CD4-positive, alpha-beta memory T cell (primary cell): ENCODE measurements at regions not wholly inside any gene's neighbourhood (a gene's known extent, or its start where the extent isn't known, plus 50 kb on each side); places are given as distances from the start of the nearest gene placed in this dataset.

Experiments
- CTCF ChIA-PET: fragments of 350-600 bp; sonication (Branson Sonifier 250); formaldehyde crosslinking; loops from one replicate; lab custom pipeline; 2021; ENCODE audit warnings: inconsistent platforms; ENCODE audit not compliant: partially characterized antibody; lab: Charles Lee
- POLR2A ChIA-PET: fragments of 350-600 bp; sonication (Branson Sonifier 250); formaldehyde crosslinking; loops from one replicate; lab custom pipeline; 2021; ENCODE audit not compliant: partially characterized antibody; lab: Charles Lee
- DNase-seq, 5 donors: peaks; one replicate each; pipeline versions ENCODE4 v3.0.0 to v3.0.0-alpha.2; 2020 to 2022; ENCODE audit warnings: mixed read lengths in 1 of 5
- H3K27ac ChIP-seq: one replicate; pipeline ENCODE4 v1.7.0; 2013; ENCODE audit warnings: low read depth, low read length
- H3K27me3 ChIP-seq: 2 replicates; pipeline ENCODE4 v1.7.0; 2013; ENCODE audit warnings: mild to moderate bottlenecking, low read length, moderate library complexity; ENCODE audit not compliant: insufficient read depth
- H3K36me3 ChIP-seq: 2 replicates; pipeline ENCODE4 v1.7.0; 2013; ENCODE audit warnings: mild to moderate bottlenecking, low read length, moderate library complexity; ENCODE audit not compliant: insufficient read depth
- H3K4me1 ChIP-seq: 2 replicates; pipeline ENCODE4 v1.7.0; 2013; ENCODE audit warnings: mild to moderate bottlenecking, low read length, moderate library complexity; ENCODE audit not compliant: insufficient read depth
- H3K4me3 ChIP-seq, 2 donors: one replicate each; pipeline ENCODE4 v1.7.0; 2013; ENCODE audit warnings: low read length in 2 of 2, mild to moderate bottlenecking in 1 of 2
- H3K9me3 ChIP-seq, 2 donors: one replicate each; pipeline ENCODE4 v1.7.0; 2013; ENCODE audit warnings: low read length in 2 of 2, control low read depth in 1 of 2; ENCODE audit not compliant: control insufficient read depth in 1 of 2
- H3K27ac Mint-ChIP-seq, 7 donors: one replicate each; pipeline ENCODE4 v1.8.0; 2020 to 2021; ENCODE audit warnings: mixed read lengths in 7 of 7, mild to moderate bottlenecking in 6 of 7, inconsistent platforms in 3 of 7, moderate library complexity in 3 of 7
- H3K27me3 Mint-ChIP-seq, 2 donors: one replicate each; pipeline ENCODE4 v1.8.0; 2020 to 2021; ENCODE audit warnings: mixed read lengths in 2 of 2
- H3K36me3 Mint-ChIP-seq, 2 donors: one replicate each; pipeline ENCODE4 v1.8.0; 2020 to 2021; ENCODE audit warnings: mixed read lengths in 2 of 2, inconsistent platforms in 1 of 2, mild to moderate bottlenecking in 1 of 2
- H3K4me1 Mint-ChIP-seq, 4 donors: one replicate each; pipeline ENCODE4 v1.8.0; 2020 to 2021; ENCODE audit warnings: mixed read lengths in 4 of 4, mild to moderate bottlenecking in 1 of 4
- H3K4me3 Mint-ChIP-seq, 8 donors: one replicate each; pipeline ENCODE4 v1.8.0; 2020 to 2021; ENCODE audit warnings: mixed read lengths in 8 of 8, mild to moderate bottlenecking in 7 of 8, moderate library complexity in 6 of 8, inconsistent platforms in 3 of 8
- H3K9me3 Mint-ChIP-seq, 8 donors: one replicate each; pipeline ENCODE4 v1.8.0; 2020 to 2021; ENCODE audit warnings: mixed read lengths in 8 of 8, mild to moderate bottlenecking in 5 of 8, inconsistent platforms in 3 of 8, moderate library complexity in 1 of 8
- intact Hi-C: fragments of 100-400 bp; cut with micrococcal nuclease; formaldehyde crosslinking; loops from one replicate; pipeline ENCODE4 v1.15.1; 2023

DNA sequence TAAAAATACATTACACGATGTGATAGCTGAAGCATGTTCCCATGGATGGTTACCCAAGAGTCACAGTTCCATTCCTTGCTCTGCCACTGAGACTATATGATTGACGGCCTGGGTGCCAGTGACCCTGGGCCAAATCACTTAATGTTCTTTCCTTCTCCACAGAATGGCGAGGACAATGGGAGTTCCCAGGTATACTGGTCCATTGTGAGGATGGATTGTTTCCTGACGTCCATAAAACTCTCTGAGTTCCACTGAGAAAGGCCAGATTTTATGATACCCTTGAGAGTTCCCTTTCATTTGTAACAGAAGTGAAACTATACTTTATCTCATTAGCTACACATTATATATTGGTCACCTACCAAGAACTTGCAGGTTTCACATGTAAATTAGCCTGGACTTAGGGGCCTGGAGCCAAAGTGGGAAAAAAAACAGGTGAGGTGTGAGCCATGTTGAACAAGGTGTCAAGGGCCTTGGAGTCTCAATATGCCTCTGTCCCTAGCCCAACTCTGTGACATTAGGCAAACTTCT is 502.2 kb upstream of the DAB1 start:
- peaks cover 0 to 2% (median 0%) of the 10 kb centered on the region in 8 donors for H3K9me3 Mint-ChIP-seq
- peaks cover 0 to 3% of the 10 kb centered on the region in 2 donors for H3K27me3 Mint-ChIP-seq
- intact Hi-C loops: no loop called here
- no peak overlapping the region for H3K4me3 Mint-ChIP-seq
- Histone ChIP-seq H3K4me3 (no peak overlapping the region), H3K4me1 (no peaks in the 10 kb centered on the region), H3K36me3 (no peaks in the 10 kb centered on the region), H3K27me3 (no peaks in the 10 kb centered on the region), H3K27ac (no peak overlapping the region), H3K9me3 (no peaks in the 10 kb centered on the region)
- ChIA-PET POLR2A (no interaction called here), CTCF (no interaction called here)
- H3K36me3 Mint-ChIP-seq: no peaks in the 10 kb centered on the region
- no peaks in the 10 kb centered on the region for H3K4me1 Mint-ChIP-seq
- no peak for DNase-seq
- H3K27ac Mint-ChIP-seq: no peak overlapping the region

DNA sequence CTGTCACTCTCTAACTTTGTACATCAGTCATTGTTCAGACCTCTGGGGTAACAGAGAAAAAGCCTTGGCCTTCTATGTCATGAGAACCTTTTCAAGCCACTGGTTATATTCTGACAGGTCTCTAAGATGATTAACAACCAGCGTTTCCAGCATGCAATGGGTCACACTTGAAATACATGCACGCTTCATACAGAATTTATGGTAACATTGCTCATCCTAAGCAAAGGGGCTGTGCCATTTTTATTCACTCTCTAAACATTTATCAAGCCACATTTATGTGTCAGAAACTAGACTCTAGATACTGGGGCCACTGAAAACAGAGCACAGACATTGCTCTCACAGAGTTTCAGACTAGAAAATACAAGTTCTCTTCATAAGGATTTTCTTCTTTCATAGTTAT is 501.4 kb upstream of the DAB1 start:
- no peaks in the 10 kb centered on the region for H3K36me3 Mint-ChIP-seq
- intact Hi-C loops: no loop called here
- Histone ChIP-seq H3K4me3 (no peak overlapping the region), H3K4me1 (no peaks in the 10 kb centered on the region), H3K36me3 (no peaks in the 10 kb centered on the region), H3K9me3 (no peaks in the 10 kb centered on the region), H3K27me3 (no peaks in the 10 kb centered on the region), H3K27ac (no peak overlapping the region)
- peaks cover 0 to 2% (median 0%) of the 10 kb centered on the region in 8 donors for H3K9me3 Mint-ChIP-seq
- no peak overlapping the region for H3K4me3 Mint-ChIP-seq
- DNase-seq: no peak
- no peaks in the 10 kb centered on the region for H3K4me1 Mint-ChIP-seq
- POLR2A ChIA-PET: no interaction called here
- H3K27me3 Mint-ChIP-seq: peaks cover 0 to 3% of the 10 kb centered on the region in 2 donors
- CTCF ChIA-PET: no interaction called here
- no peak overlapping the region for H3K27ac Mint-ChIP-seq

GRCh38 chr1:57922130-57922529 is 498.3 kb upstream of the DAB1 start:
- H3K9me3 ChIP-seq: no peaks in the 10 kb centered on the region
- no peak overlapping the region for H3K27ac Mint-ChIP-seq
- no peaks in the 10 kb centered on the region for H3K27me3 ChIP-seq
- no peak overlapping the region for H3K4me3 ChIP-seq
- H3K9me3 Mint-ChIP-seq: peaks cover 0 to 4% (median under 1%) of the 10 kb centered on the region in 8 donors
- intact Hi-C loops: no loop called here
- H3K4me1 Mint-ChIP-seq: no peaks in the 10 kb centered on the region
- H3K4me1 ChIP-seq: no peaks in the 10 kb centered on the region
- POLR2A ChIA-PET: no interaction called here
- H3K27ac ChIP-seq: no peak overlapping the region
- peaks cover 0 to 3% of the 10 kb centered on the region in 2 donors for H3K27me3 Mint-ChIP-seq
- no peak for DNase-seq
- H3K36me3 ChIP-seq: no peaks in the 10 kb centered on the region
- CTCF ChIA-PET: no interaction called here
- no peak overlapping the region for H3K4me3 Mint-ChIP-seq
- H3K36me3 Mint-ChIP-seq: no peaks in the 10 kb centered on the region

DNA sequence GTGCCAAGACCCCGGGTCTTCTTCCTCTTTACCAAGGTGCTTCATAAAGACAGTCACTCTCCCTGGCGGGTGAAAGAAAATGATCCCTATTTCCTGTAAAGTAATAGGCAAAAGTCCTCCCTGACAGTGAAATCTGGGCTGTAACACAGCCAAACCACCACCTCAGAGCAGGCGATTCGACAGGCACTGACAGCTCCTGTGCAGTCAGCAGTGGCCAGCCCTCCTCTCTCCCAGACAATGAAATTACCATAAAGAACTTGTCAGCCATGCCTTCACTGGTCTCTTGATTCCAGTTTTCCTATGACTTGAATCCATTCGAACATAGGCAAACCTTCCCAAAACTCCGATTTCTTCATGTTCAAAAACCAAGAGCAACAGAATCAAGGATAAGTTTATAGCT is 492.2 kb upstream of the DAB1 start:
- no peak overlapping the region for H3K27ac ChIP-seq
- Mint-ChIP-seq H3K36me3 (no peaks in the 10 kb centered on the region), H3K27ac (peak overlapping the region in 1 of 7 donors; percentile 41), H3K9me3 (peaks cover 0 to 5% (median 3%) of the 10 kb centered on the region in 8 donors), H3K27me3 (no peaks in the 10 kb centered on the region), H3K4me3 (no peak overlapping the region), H3K4me1 (no peaks in the 10 kb centered on the region)
- no peaks in the 10 kb centered on the region for H3K36me3 ChIP-seq
- no peak overlapping the region for H3K4me3 ChIP-seq
- intact Hi-C loops: no loop called here
- H3K27me3 ChIP-seq: no peaks in the 10 kb centered on the region
- H3K9me3 ChIP-seq: no peaks in the 10 kb centered on the region
- no peak for DNase-seq
- CTCF ChIA-PET: no interaction called here
- POLR2A ChIA-PET: no interaction called here
- no peaks in the 10 kb centered on the region for H3K4me1 ChIP-seq

DNA sequence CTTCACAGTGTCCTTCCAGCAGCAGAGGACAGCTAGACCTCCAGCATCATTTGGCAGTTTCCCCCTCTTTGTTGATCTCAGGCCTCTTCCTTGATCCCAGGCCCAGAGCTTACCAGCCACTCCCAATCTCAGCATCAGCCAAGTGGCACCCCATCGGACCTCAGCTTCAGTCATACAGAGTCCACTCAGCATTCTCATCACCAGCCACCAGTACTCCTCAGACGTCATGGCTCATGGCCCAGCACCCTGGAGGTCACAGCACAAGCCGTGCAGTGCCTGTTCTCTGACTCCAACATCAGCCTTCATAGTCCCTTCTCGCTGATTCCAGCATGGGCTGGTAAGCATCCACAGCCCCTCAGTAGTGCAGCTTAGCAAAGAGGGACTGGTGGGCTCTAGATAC is 487.6 kb upstream of the DAB1 start:
- no peaks in the 10 kb centered on the region for H3K36me3 Mint-ChIP-seq
- H3K4me1 Mint-ChIP-seq: no peaks in the 10 kb centered on the region
- Histone ChIP-seq H3K27me3 (no peaks in the 10 kb centered on the region), H3K4me1 (no peaks in the 10 kb centered on the region), H3K9me3 (no peaks in the 10 kb centered on the region), H3K27ac (no peak overlapping the region), H3K4me3 (no peak overlapping the region), H3K36me3 (no peaks in the 10 kb centered on the region)
- peaks cover 0 to 5% (median 3%) of the 10 kb centered on the region in 8 donors for H3K9me3 Mint-ChIP-seq
- POLR2A ChIA-PET: no interaction called here
- CTCF ChIA-PET: no interaction called here
- no peak overlapping the region for H3K27ac Mint-ChIP-seq
- H3K27me3 Mint-ChIP-seq: no peaks in the 10 kb centered on the region
- no peak overlapping the region for H3K4me3 Mint-ChIP-seq
- DNase-seq: no peak
- intact Hi-C loops: no loop called here

DNA sequence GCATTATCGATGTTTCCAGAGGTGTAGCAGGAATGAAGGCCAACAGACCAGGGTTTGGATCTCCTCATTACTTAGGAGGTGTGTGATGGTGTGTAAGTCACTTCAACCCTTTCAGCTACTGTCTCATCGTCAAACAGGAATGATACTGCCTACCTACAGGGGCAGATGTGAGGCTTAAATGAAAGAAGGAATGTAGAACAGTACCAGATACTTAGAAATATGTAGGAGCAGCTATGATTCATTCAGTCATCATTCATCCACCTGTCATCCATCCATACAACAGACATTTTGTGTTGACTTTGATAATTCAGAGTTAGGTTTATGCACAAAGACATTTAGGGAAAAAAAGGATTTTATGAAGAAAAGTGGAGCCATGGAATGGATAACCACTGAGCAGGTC is 486.9 kb upstream of the DAB1 start:
- no peak overlapping the region for H3K4me3 ChIP-seq
- no peak overlapping the region for H3K27ac ChIP-seq
- POLR2A ChIA-PET: no interaction called here
- Mint-ChIP-seq H3K27ac (no peak overlapping the region), H3K9me3 (peaks cover 0 to 5% (median 3%) of the 10 kb centered on the region in 8 donors), H3K36me3 (no peaks in the 10 kb centered on the region), H3K27me3 (no peaks in the 10 kb centered on the region), H3K4me1 (no peaks in the 10 kb centered on the region), H3K4me3 (no peak overlapping the region)
- no peaks in the 10 kb centered on the region for H3K9me3 ChIP-seq
- no peak for DNase-seq
- intact Hi-C loops: no loop called here
- CTCF ChIA-PET: no interaction called here
- H3K27me3 ChIP-seq: no peaks in the 10 kb centered on the region
- H3K36me3 ChIP-seq: no peaks in the 10 kb centered on the region
- H3K4me1 ChIP-seq: no peaks in the 10 kb centered on the region

DNA sequence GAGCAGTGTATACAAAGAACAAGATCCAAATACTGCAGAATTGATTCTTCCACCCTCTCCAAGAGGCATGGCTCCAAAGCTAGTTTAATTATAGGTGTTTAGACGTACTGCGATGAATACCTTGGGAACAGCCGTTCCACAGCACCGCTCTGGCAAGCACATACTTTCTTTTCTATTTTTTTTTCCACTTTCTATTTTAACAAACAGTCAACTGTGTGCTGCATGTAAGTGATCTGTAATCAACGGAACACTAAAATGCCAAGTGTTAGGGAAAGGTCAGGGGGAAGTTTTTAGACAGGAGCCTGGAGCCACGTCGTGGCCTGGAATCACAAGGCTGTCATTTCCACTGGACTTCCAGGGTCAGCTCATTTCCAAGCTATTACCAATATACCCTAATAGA is 486.4 kb upstream of the DAB1 start:
- CTCF ChIA-PET: no interaction called here
- peaks cover 0 to 5% (median 3%) of the 10 kb centered on the region in 8 donors for H3K9me3 Mint-ChIP-seq
- no peaks in the 10 kb centered on the region for H3K9me3 ChIP-seq

More for the DNA sequence above, 486.4 kb upstream of the DAB1 start:
- no peak overlapping the region for H3K27ac Mint-ChIP-seq
- Histone ChIP-seq H3K27ac (no peak overlapping the region), H3K4me1 (no peaks in the 10 kb centered on the region), H3K27me3 (no peaks in the 10 kb centered on the region), H3K4me3 (no peak overlapping the region), H3K36me3 (no peaks in the 10 kb centered on the region)
- no peaks in the 10 kb centered on the region for H3K4me1 Mint-ChIP-seq
- no peaks in the 10 kb centered on the region for H3K36me3 Mint-ChIP-seq
- H3K27me3 Mint-ChIP-seq: no peaks in the 10 kb centered on the region
- intact Hi-C loops: no loop called here
- H3K4me3 Mint-ChIP-seq: no peak overlapping the region
- POLR2A ChIA-PET: no interaction called here
- DNase-seq: no peak
